Endothelial cell of umbilical vein (primary cell): ENCODE measurements at regions not wholly inside any gene's neighbourhood (a gene's known extent, or its start where the extent isn't known, plus 50 kb on each side); places are given as distances from the start of the nearest gene placed in this dataset.

Experiments
- BruUV-seq: library from RNA; stranded (reverse); fragments of 400-500 nt; replicated peaks from 2 replicates; lab custom pipeline; 2021; lab: Mats Ljungman, UMichigan
- CTCF ChIA-PET: fragments of 300-600, 350-600 bp; sonication (Branson Sonifier 250); formaldehyde crosslinking; loops from one replicate; lab custom pipeline; 2021; ENCODE audit warnings: antibody characterized with exemption, inconsistent platforms; lab: Charles Lee
- POLR2A ChIA-PET: fragments of 300-600, 350-600 bp; sonication (Branson Sonifier 250); formaldehyde crosslinking; loops from one replicate; lab custom pipeline; 2021; ENCODE audit warnings: antibody characterized with exemption, inconsistent platforms; lab: Charles Lee
- DNase-seq: peaks from one replicate; pipeline ENCODE4 v3.0.0-alpha.2; 2011; ENCODE audit warnings: low read depth, low spot score
- FAIRE-seq: peaks from 2 replicates; lab custom pipeline; 2011; peaks lifted over from hg19 to GRCh38; lab: Jason Lieb, UNC
- H2AFZ ChIP-seq: 2 replicates; pipeline ENCODE4 v1.6.0; 2012; ENCODE audit warnings: low read depth, low read length, control low read depth, inconsistent platforms
- H3K27ac ChIP-seq: 2 replicates; pipeline ENCODE4 v1.5.1; 2011; ENCODE audit warnings: low read depth, mild to moderate bottlenecking, control low read depth, low read length, moderate library complexity; ENCODE audit not compliant: insufficient read depth
- H3K27me3 ChIP-seq, 2 experiments: 2 replicates each; pipeline versions ENCODE4 v1.6.0 to v1.6.1; 2011; ENCODE audit warnings: low read length in 2 of 2, mixed read lengths in 1 of 2; ENCODE audit not compliant: control insufficient read depth in 2 of 2, insufficient read depth in 2 of 2
- H3K36me3 ChIP-seq, 2 experiments: 2 replicates in 1 of 2; 3 replicates in 1 of 2; pipeline ENCODE4 v1.5.1; 2011; ENCODE audit warnings: low read length in 2 of 2, mild to moderate bottlenecking in 1 of 2, moderate library complexity in 1 of 2; ENCODE audit not compliant: control insufficient read depth in 2 of 2, insufficient read depth in 2 of 2; ENCODE audit errors: extremely low read depth in 1 of 2
- H3K4me1 ChIP-seq: 3 replicates; pipeline ENCODE4 v1.5.1; 2011; ENCODE audit warnings: mild to moderate bottlenecking, low read length; ENCODE audit not compliant: control insufficient read depth, insufficient read depth; ENCODE audit errors: extremely low read depth
- H3K4me2 ChIP-seq: 2 replicates; pipeline ENCODE4 v1.6.1; 2011; ENCODE audit warnings: low read length, control low read depth, mixed read lengths; ENCODE audit not compliant: insufficient read depth
- H3K4me3 ChIP-seq, 3 experiments: fragments of 200-600 bp in 1 of 3; sonication (generic), shearing (Covaris generic) in 1 of 3; replicated peaks in 1 of 3; 2 replicates each; pipeline ENCODE4 v1.5.1; 2011 to 2016; ENCODE audit warnings: control low read depth in 3 of 3, low read length in 3 of 3, mild to moderate bottlenecking in 2 of 3, inconsistent platforms in 1 of 3, low read depth in 1 of 3, moderate library complexity in 1 of 3; ENCODE audit not compliant: insufficient read depth in 1 of 3
- H3K79me2 ChIP-seq: 2 replicates; pipeline ENCODE4 v1.6.0; 2012; ENCODE audit warnings: low read length, inconsistent platforms; ENCODE audit not compliant: control insufficient read depth, insufficient read depth
- H3K9ac ChIP-seq: replicated peaks from 2 replicates; pipeline ENCODE3; 2011; ENCODE audit warnings: low read length, control low read depth; ENCODE audit not compliant: insufficient read depth; ENCODE audit errors: extremely low read depth
- H3K9me1 ChIP-seq: replicated peaks from 3 replicates; pipeline ENCODE4 v1.6.0; 2011; ENCODE audit warnings: mild to moderate bottlenecking, low read length; ENCODE audit not compliant: control insufficient read depth, insufficient read depth; ENCODE audit errors: extremely low read depth
- H3K9me3 ChIP-seq: replicated peaks from 2 replicates; pipeline ENCODE4 v1.5.1; 2012; ENCODE audit warnings: low read length, inconsistent platforms; ENCODE audit not compliant: control insufficient read depth, insufficient read depth
- H4K20me1 ChIP-seq: replicated peaks from 2 replicates; pipeline ENCODE3; 2011; ENCODE audit warnings: mild to moderate bottlenecking, low read length; ENCODE audit not compliant: control insufficient read depth, insufficient read depth; ENCODE audit errors: extremely low read depth
- CTCF ChIP-seq, 2 donors: IDR thresholded peaks; 1 replicate in 1 of 2; 2 replicates in 1 of 2; pipeline ENCODE4 v1.5.1; 2011; ENCODE audit warnings: low read length in 2 of 2, mild to moderate bottlenecking in 2 of 2, moderate library complexity in 2 of 2, control low read depth in 1 of 2, inconsistent platforms in 1 of 2, low read depth in 1 of 2; ENCODE audit not compliant: insufficient read depth in 1 of 2; ENCODE audit errors: extremely low read depth in 1 of 2
- EZH2 ChIP-seq: IDR thresholded peaks from 2 replicates; pipeline ENCODE4 v1.6.1; 2012; ENCODE audit warnings: borderline replicate concordance, low read depth, mild to moderate bottlenecking, moderate library complexity, low read length, inconsistent platforms; ENCODE audit not compliant: severe bottlenecking
- FOS ChIP-seq: IDR thresholded peaks from 2 replicates; pipeline ENCODE4 v1.6.1; 2011; ENCODE audit warnings: mild to moderate bottlenecking, low read length, moderate library complexity, borderline replicate concordance; ENCODE audit not compliant: insufficient read depth
- GATA2 ChIP-seq: IDR thresholded peaks from 2 replicates; pipeline ENCODE4 v1.7.0; 2011; ENCODE audit warnings: low read depth, mild to moderate bottlenecking, moderate library complexity, mixed read lengths, low read length; ENCODE audit not compliant: insufficient read length, insufficient read depth
- JUN ChIP-seq: IDR thresholded peaks from 2 replicates; pipeline ENCODE4 v1.6.1; 2011; ENCODE audit warnings: borderline replicate concordance, low read depth; ENCODE audit not compliant: insufficient read length, insufficient read depth
- MAX ChIP-seq: IDR thresholded peaks from 2 replicates; pipeline ENCODE4 v1.6.1; 2011; ENCODE audit not compliant: insufficient read depth, insufficient read length
- MYC ChIP-seq: IDR thresholded peaks from one replicate; pipeline ENCODE4 v1.6.1; 2011; ENCODE audit warnings: mild to moderate bottlenecking, low read depth, low read length
- POLR2A ChIP-seq: IDR thresholded peaks from 2 replicates; pipeline ENCODE4 v1.6.1; 2012; ENCODE audit warnings: low read depth, mild to moderate bottlenecking, control low read depth, low read length
- POLR2AphosphoS5 ChIP-seq: IDR thresholded peaks from 2 replicates; pipeline ENCODE4 v1.6.1; 2012; ENCODE audit warnings: low read depth, mild to moderate bottlenecking, control low read depth, low read length, moderate library complexity; ENCODE audit not compliant: insufficient read depth
- dilution Hi-C: fragments of 300-500 bp; cut with MboI; formaldehyde crosslinking; loops from one replicate; pipeline ENCODE4 v1.15.0; 2019; ENCODE audit warnings: low sequenced_read_pairs; ENCODE audit not compliant: extremely low pct_ligation_motif_present
- intact Hi-C: fragments of 100-400 bp; cut with micrococcal nuclease; formaldehyde crosslinking; loops from one replicate; pipeline ENCODE4 v1.10.0; 2022

DNA sequence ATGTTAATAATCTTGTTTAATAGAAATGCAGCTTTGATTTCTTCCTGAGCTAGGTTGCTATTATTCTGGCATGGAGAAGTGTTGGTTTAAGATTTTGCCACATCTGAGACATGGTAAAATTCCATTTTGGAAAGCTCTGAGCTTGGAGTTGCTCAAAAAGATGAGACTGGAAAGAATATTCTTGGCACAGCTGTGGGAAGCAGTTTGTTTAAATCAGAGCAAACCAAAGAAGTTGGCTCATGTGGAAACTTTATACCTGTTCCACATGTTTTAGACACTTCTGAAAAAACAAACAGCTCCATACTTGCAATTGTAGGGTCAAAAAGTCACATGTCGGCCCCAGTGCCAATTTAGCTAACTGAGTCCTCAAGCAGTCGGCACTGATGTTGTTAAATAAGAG, 116.6 kb downstream of the SLC4A3 start:
- ChIA-PET POLR2A (no interaction called here), CTCF (interaction anchor here (1.2 to 1.8 kb wide), 3 partner anchors 8 to 1830 kb away, joined by 5 to 7 read pairs (median 5); no protein-coding TSS in a partner anchor)
- DNase-seq (no peak), FAIRE-seq (no peak)
- intact Hi-C loops (no loop called here), dilution Hi-C loops (no loop called here)
- H3K36me3 ChIP-seq: no peaks in the 10 kb centered on the region
- H3K79me2 ChIP-seq: no peaks in the 10 kb centered on the region
- no peak overlapping the region for H3K4me3 ChIP-seq
- H3K27me3 ChIP-seq: no peaks in the 10 kb centered on the region
- H3K9me3 ChIP-seq: no peaks in the 10 kb centered on the region
- H3K4me2 ChIP-seq: no peak overlapping the region
- H2AFZ ChIP-seq: no peak overlapping the region
- H3K27ac ChIP-seq: no peak overlapping the region
- H3K9me1 ChIP-seq: no peaks in the 10 kb centered on the region
- no peaks in the 10 kb centered on the region for H4K20me1 ChIP-seq
- no peak overlapping the region for H3K9ac ChIP-seq
- BruUV-seq: no TSS peak
- no peaks in the 10 kb centered on the region for H3K4me1 ChIP-seq
- TF ChIP-seq EZH2: no peak
- no peak for TF ChIP-seq GATA2
- no peak for TF ChIP-seq CTCF (IDR thresholded peaks at IDR 0.05; ENCODE audit: extremely low read depth in 1 of 2, insufficient read depth in 1 of 2, low read depth in 1 of 2, low read length in 2 of 2)
- TF ChIP-seq FOS: no peak
- TF ChIP-seq POLR2AphosphoS5: no peak
- TF ChIP-seq JUN: no peak
- TF ChIP-seq MYC: no peak
- no peak for TF ChIP-seq POLR2A
- TF ChIP-seq MAX: no peak
